ENCODE measurements at regions not wholly inside any gene's neighbourhood (a gene's known extent, or its start where the extent isn't known, plus 50 kb on each side); places are given as distances from the start of the nearest gene placed in this dataset.

GRCh38 chr11:98835335-98835734 is 185.4 kb upstream of the CNTN5 start:
- no peak for DNase-seq (ENCODE audit: low read depth)

GRCh38 chr11:98836156-98836555 is 184.6 kb upstream of the CNTN5 start:
- DNase-seq (ENCODE audit: low read depth), result no peak

GRCh38 chr11:98842187-98842586 is 178.6 kb upstream of the CNTN5 start:
- no peak for DNase-seq (ENCODE audit: low read depth)

- DNase-seq (ENCODE audit: low read depth), result no peak
These were observed 158.6 kb upstream of the CNTN5 start for GRCh38 chr11:98862169-98862568.

GRCh38 chr11:98871690-98872089 is 149.1 kb upstream of the CNTN5 start:
- no peak for DNase-seq (ENCODE audit: low read depth)

- DNase-seq (ENCODE audit: low read depth), result no peak
These were observed 146.7 kb upstream of the CNTN5 start for GRCh38 chr11:98874050-98874449.

GRCh38 chr11:98895936-98896335 is 124.8 kb upstream of the CNTN5 start:
- DNase-seq (ENCODE audit: low read depth), result no peak

- no peak for DNase-seq (ENCODE audit: low read depth)
These were observed 79.8 kb upstream of the CNTN5 start for GRCh38 chr11:98940913-98941312.

- DNase-seq (ENCODE audit: low read depth), result no peak
These were observed 76.3 kb upstream of the CNTN5 start for GRCh38 chr11:98944461-98944860.

- no peak for DNase-seq (ENCODE audit: low read depth)
These were observed 68.6 kb upstream of the CNTN5 start for GRCh38 chr11:98952107-98952506.

- DNase-seq (ENCODE audit: low read depth), result peak; percentile 5
These were observed 65.2 kb upstream of the CNTN5 start for GRCh38 chr11:98955551-98955950.

- no peak for DNase-seq (ENCODE audit: low read depth)
These were observed 56.6 kb upstream of the CNTN5 start for GRCh38 chr11:98964146-98964545.

GRCh38 chr11:98965358-98965757 is 55.4 kb upstream of the CNTN5 start:
- no peak for DNase-seq (ENCODE audit: low read depth)

GRCh38 chr11:98965775-98966174 is 55.0 kb upstream of the CNTN5 start:
- no peak for DNase-seq (ENCODE audit: low read depth)

- DNase-seq (ENCODE audit: low read depth), result no peak
These were observed 53.7 kb upstream of the CNTN5 start for GRCh38 chr11:98967005-98967404.
